KMS-11 (cell line): ENCODE measurements at regions not wholly inside any gene's neighbourhood (a gene's known extent, or its start where the extent isn't known, plus 50 kb on each side); places are given as distances from the start of the nearest gene placed in this dataset.

Experiments
- H2AFZ ChIP-seq: fragments of 200-600 bp; sonication (generic); 2 replicates; pipeline ENCODE4 v1.6.1; 2016; ENCODE audit warnings: antibody characterized with exemption, mixed run types, low read depth
- H3K27ac ChIP-seq: fragments of 200-600 bp; sonication (generic); 2 replicates; pipeline ENCODE4 v1.6.1; 2016; ENCODE audit warnings: mild to moderate bottlenecking, mixed run types
- H3K27me3 ChIP-seq: fragments of 200-600 bp; sonication (generic); 2 replicates; pipeline ENCODE4 v1.6.1; 2017; ENCODE audit warnings: mild to moderate bottlenecking, low read depth, mixed run types, moderate library complexity; ENCODE audit not compliant: insufficient read depth
- H3K36me3 ChIP-seq: fragments of 200-600 bp; sonication (generic); 2 replicates; pipeline ENCODE4 v1.6.1; 2017; ENCODE audit warnings: mild to moderate bottlenecking, mixed run types; ENCODE audit not compliant: insufficient read depth
- H3K4me1 ChIP-seq: fragments of 200-600 bp; sonication (generic); 2 replicates; pipeline ENCODE4 v1.6.1; 2016; ENCODE audit warnings: mild to moderate bottlenecking, low read depth, mixed run types; ENCODE audit not compliant: poor library complexity, severe bottlenecking
- H3K4me2 ChIP-seq: fragments of 200-600 bp; sonication (generic); 2 replicates; pipeline ENCODE4 v1.7.0; 2016; ENCODE audit warnings: mild to moderate bottlenecking, mixed run types
- H3K4me3 ChIP-seq: fragments of 200-600 bp; sonication (generic); IDR thresholded peaks from 2 replicates; pipeline ENCODE4 v1.6.1; 2017; ENCODE audit warnings: low read depth, low read length, mixed read lengths; ENCODE audit not compliant: insufficient read depth
- H3K79me2 ChIP-seq: fragments of 200-600 bp; sonication (generic); 2 replicates; pipeline ENCODE4 v1.6.1; 2016; ENCODE audit warnings: low read depth, mixed run types; ENCODE audit not compliant: insufficient read depth
- H3K9ac ChIP-seq: fragments of 200-600 bp; sonication (generic); 2 replicates; pipeline ENCODE4 v1.6.1; 2016; ENCODE audit warnings: mild to moderate bottlenecking, mixed run types
- H4K20me1 ChIP-seq: fragments of 200-600 bp; sonication (generic); 2 replicates; pipeline ENCODE4 v1.6.1; 2016; ENCODE audit warnings: mild to moderate bottlenecking, mixed run types; ENCODE audit not compliant: insufficient read depth
- CTCF ChIP-seq: fragments of 200-600 bp; sonication (generic); conservative IDR thresholded peaks from 2 replicates; pipeline ENCODE4 v1.6.1; 2017; ENCODE audit warnings: low read depth, mild to moderate bottlenecking, antibody characterized with exemption, low read length, moderate library complexity, mixed read lengths

DNA sequence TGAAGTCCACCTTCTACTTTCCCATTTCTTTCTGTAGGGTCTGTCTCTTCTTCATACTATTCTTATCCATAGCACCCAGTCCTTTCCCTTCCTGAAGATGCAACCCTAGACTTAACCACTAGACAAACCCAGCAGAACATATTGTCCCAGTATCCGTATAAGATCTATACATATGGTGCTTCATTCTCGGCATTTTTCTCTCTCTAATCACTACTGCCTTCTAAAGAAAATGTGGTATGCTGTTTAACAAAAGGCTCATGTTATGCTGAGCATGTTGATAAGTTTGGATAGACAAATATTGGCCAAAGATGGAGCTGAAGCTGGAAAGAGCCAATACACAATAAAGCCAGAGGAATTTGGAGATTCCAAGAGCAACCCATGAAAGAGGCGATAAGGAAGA, 212.6 kb downstream of the MAFB start:
- Histone ChIP-seq H4K20me1 (no peaks in the 10 kb centered on the region), H3K4me1 (no peaks in the 10 kb centered on the region), H3K4me3 (no peak overlapping the region), H3K4me2 (no peak overlapping the region), H2AFZ (no peak overlapping the region), H3K36me3 (no peaks in the 10 kb centered on the region), H3K27me3 (no peaks in the 10 kb centered on the region), H3K79me2 (no peaks in the 10 kb centered on the region), H3K27ac (no peak overlapping the region), H3K9ac (no peak overlapping the region)
- TF ChIP-seq CTCF, result no peak

DNA sequence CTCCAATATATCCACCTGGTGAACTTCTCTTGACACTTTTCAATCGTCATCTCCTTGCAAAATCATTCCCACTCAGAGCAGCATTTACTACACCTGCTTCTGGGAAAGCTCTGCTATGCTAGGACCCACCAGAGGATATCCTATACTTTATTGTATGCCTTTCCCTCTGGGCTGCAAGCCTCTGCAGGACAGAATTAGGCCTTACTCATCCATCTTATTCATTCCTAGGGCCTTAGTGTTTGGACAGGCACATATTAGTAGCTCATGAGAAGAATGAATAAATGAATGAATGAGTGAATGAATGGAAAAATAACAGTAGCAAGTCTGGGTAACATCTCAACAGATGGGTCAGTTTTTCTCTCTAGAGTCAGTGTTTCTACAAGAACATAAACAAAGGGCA, 216.1 kb downstream of the MAFB start:
- H4K20me1 ChIP-seq, result no peaks in the 10 kb centered on the region
- H3K9ac ChIP-seq, result no peak overlapping the region
- no peak overlapping the region for H3K27ac ChIP-seq
- no peak overlapping the region for H3K4me3 ChIP-seq
- H3K27me3 ChIP-seq, result no peaks in the 10 kb centered on the region
- no peaks in the 10 kb centered on the region for H3K4me1 ChIP-seq
- no peak for TF ChIP-seq CTCF
- H3K4me2 ChIP-seq, result no peak overlapping the region
- no peaks in the 10 kb centered on the region for H3K36me3 ChIP-seq
- H2AFZ ChIP-seq, result no peak overlapping the region
- no peaks in the 10 kb centered on the region for H3K79me2 ChIP-seq

DNA sequence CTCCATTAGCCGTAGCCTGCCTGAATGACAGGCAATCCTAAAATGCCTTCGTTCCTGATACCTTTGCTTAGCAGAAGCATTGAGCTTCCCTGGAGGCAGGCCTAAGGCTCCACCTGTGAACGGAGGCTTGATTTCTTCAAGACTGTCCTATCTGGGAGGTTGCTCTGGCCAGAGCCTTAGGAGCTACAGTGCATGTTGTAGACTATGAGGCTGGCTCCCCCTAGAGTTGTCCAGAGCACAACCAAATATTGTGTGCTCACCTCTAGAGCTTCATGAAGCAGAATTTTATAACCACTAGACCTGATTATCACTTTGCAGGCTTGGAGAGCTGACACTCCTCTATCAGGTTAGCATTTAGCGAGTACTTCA, 217.8 kb downstream of the MAFB start:
- no peak for TF ChIP-seq CTCF
- H2AFZ ChIP-seq, result no peak overlapping the region
- no peaks in the 10 kb centered on the region for H3K36me3 ChIP-seq
- H3K27ac ChIP-seq, result no peak overlapping the region
- H3K79me2 ChIP-seq, result no peaks in the 10 kb centered on the region
- H3K4me3 ChIP-seq, result no peak overlapping the region
- no peak overlapping the region for H3K9ac ChIP-seq
- H4K20me1 ChIP-seq, result no peaks in the 10 kb centered on the region
- no peaks in the 10 kb centered on the region for H3K4me1 ChIP-seq
- H3K27me3 ChIP-seq, result no peaks in the 10 kb centered on the region
- H3K4me2 ChIP-seq, result no peak overlapping the region

- no peak overlapping the region for H3K27ac ChIP-seq
- H3K4me2 ChIP-seq, result no peak overlapping the region
- no peak overlapping the region for H3K9ac ChIP-seq
- H3K4me3 ChIP-seq, result no peak overlapping the region
- no peaks in the 10 kb centered on the region for H3K27me3 ChIP-seq
- no peaks in the 10 kb centered on the region for H4K20me1 ChIP-seq
- H3K36me3 ChIP-seq, result no peaks in the 10 kb centered on the region
- H2AFZ ChIP-seq, result no peak overlapping the region
- TF ChIP-seq CTCF, result no peak
- H3K4me1 ChIP-seq, result no peaks in the 10 kb centered on the region
- no peaks in the 10 kb centered on the region for H3K79me2 ChIP-seq
Measured at GRCh38 chr20:40470445-40471260, 218.4 kb downstream of the MAFB start.
